ENCODE measurements at regions not wholly inside any gene's neighbourhood (a gene's known extent, or its start where the extent isn't known, plus 50 kb on each side); places are given as distances from the start of the nearest gene placed in this dataset.

DNA sequence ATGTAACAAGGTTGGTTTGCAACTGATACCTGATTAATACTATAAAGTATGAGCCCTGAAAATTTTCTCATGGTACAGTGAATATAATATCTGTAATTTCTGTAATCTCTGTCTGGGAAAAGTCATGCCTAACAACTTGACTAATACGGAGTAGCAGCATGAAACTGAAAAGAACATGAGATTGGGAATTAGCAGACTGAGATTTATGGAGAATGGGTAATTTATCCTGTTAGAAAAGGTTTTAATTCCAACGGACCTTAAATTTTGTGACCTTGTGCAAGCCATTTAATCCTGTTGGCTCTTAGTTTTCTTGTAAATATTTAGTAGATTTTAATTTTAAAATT is 90.2 kb upstream of the CMC1 start:
- TF ChIP-seq YY1 (IDR thresholded peaks at IDR 0.05) (no peak), ATF3 (IDR thresholded peaks at IDR 0.05) (no peak), CTCF (IDR thresholded peaks at IDR 0.05; ENCODE audit: low read depth, low read length, missing input control) (no peak), RXRA (IDR thresholded peaks at IDR 0.05) (no peak), MAX (IDR thresholded peaks at IDR 0.05) (no peak), SP1 (IDR thresholded peaks at IDR 0.05) (no peak), EGR1 (IDR thresholded peaks at IDR 0.05; ENCODE audit: low read depth in 2 of 2) (no peak), TAF1 (conservative IDR thresholded peaks at IDR 0.05) (no peak), JUND (IDR thresholded peaks at IDR 0.05) (no peak), NR2F2 (IDR thresholded peaks at IDR 0.05) (no peak), FOXA1 (IDR thresholded peaks at IDR 0.05) (no peak), ZBTB33 (IDR thresholded peaks at IDR 0.05) (no peak), GABPA (IDR thresholded peaks at IDR 0.05 in 1 of 2, conservative IDR thresholded peaks at IDR 0.05 in 1 of 2) (no peak)
- TF ChIP-seq, protein P1, sequence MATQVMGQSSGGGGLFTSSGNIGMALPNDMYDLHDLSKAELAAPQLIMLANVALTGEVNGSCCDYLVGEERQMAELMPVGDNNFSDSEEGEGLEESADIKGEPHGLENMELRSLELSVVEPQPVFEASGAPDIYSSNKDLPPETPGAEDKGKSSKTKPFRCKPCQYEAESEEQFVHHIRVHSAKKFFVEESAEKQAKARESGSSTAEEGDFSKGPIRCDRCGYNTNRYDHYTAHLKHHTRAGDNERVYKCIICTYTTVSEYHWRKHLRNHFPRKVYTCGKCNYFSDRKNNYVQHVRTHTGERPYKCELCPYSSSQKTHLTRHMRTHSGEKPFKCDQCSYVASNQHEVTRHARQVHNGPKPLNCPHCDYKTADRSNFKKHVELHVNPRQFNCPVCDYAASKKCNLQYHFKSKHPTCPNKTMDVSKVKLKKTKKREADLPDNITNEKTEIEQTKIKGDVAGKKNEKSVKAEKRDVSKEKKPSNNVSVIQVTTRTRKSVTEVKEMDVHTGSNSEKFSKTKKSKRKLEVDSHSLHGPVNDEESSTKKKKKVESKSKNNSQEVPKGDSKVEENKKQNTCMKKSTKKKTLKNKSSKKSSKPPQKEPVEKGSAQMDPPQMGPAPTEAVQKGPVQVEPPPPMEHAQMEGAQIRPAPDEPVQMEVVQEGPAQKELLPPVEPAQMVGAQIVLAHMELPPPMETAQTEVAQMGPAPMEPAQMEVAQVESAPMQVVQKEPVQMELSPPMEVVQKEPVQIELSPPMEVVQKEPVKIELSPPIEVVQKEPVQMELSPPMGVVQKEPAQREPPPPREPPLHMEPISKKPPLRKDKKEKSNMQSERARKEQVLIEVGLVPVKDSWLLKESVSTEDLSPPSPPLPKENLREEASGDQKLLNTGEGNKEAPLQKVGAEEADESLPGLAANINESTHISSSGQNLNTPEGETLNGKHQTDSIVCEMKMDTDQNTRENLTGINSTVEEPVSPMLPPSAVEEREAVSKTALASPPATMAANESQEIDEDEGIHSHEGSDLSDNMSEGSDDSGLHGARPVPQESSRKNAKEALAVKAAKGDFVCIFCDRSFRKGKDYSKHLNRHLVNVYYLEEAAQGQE (IDR thresholded peaks at IDR 0.05), result no peak
